Esophagus muscularis mucosa (tissue), 4 donors: ENCODE measurements at regions not wholly inside any gene's neighbourhood (a gene's known extent, or its start where the extent isn't known, plus 50 kb on each side); places are given as distances from the start of the nearest gene placed in this dataset.

Source experiments
- DNase-seq: peaks from one replicate; pipeline ENCODE4 v3.0.0-alpha.2; 2017; ENCODE audit errors: extremely low spot score
- H3K27ac ChIP-seq, 4 donors: fragments of 200-600 bp; sonication (generic); replicated peaks in 1 of 4; 1 replicate in 3 of 4; 2 replicates in 1 of 4; pipeline ENCODE4 v1.5.1; 2016 to 2019; ENCODE audit warnings: mild to moderate bottlenecking in 1 of 4
- H3K27me3 ChIP-seq, 4 donors: fragments of 200-600 bp; sonication (generic); one replicate each; pipeline versions ENCODE4 v1.5.1 to v1.6.0; 2016 to 2019
- H3K36me3 ChIP-seq, 4 donors: fragments of 200-600 bp; sonication (generic); one replicate each; pipeline ENCODE4 v1.5.1; 2016 to 2019
- H3K4me1 ChIP-seq, 4 donors: fragments of 200-600 bp; sonication (generic); one replicate each; pipeline ENCODE4 v1.5.1; 2016 to 2019
- H3K4me3 ChIP-seq, 4 donors: fragments of 200-600 bp; sonication (generic); 1 replicate in 2 of 4; 2 replicates in 2 of 4; pipeline ENCODE4 v1.5.1; 2016 to 2019; ENCODE audit warnings: mild to moderate bottlenecking in 4 of 4, moderate library complexity in 1 of 4
- H3K9me3 ChIP-seq, 4 donors: fragments of 200-600 bp; sonication (generic); 1 replicate in 3 of 4; 2 replicates in 1 of 4; pipeline ENCODE4 v1.5.1; 2016 to 2019
- CTCF ChIP-seq, 3 experiments: fragments of 200-600 bp in 2 of 3; fragments of 450-650 bp in 1 of 3; sonication (generic) in 2 of 3; IDR thresholded peaks; one replicate each; pipeline ENCODE4 v1.5.1; 2017 to 2019; ENCODE audit warnings: antibody characterized with exemption in 3 of 3, mild to moderate bottlenecking in 2 of 3, moderate library complexity in 1 of 3
- EP300 ChIP-seq: sonication (generic); formaldehyde crosslinking; IDR thresholded peaks from one replicate; pipeline ENCODE4 v1.6.1; 2017; ENCODE audit warnings: antibody characterized with exemption
- POLR2A ChIP-seq: fragments of 450-650 bp; IDR thresholded peaks from one replicate; pipeline ENCODE4 v1.6.1; 2017; ENCODE audit warnings: antibody characterized with exemption, moderate library complexity, mild to moderate bottlenecking, low read depth
- POLR2AphosphoS5 ChIP-seq, 2 donors: sonication (generic); formaldehyde crosslinking; IDR thresholded peaks; one replicate each; pipeline ENCODE4 v1.6.1; 2017; ENCODE audit warnings: antibody characterized with exemption in 2 of 2
- WGBS: methylation state at CpG from one replicate; pipeline ENCODE4 v1.1.5; 2018; 5-methylcytosine and 5-hydroxymethylcytosine counted together
- intact Hi-C: fragments of 100-400 bp; cut with DNase I; formaldehyde crosslinking; loops from one replicate; pipeline ENCODE4 v1.15.1; 2023

DNA sequence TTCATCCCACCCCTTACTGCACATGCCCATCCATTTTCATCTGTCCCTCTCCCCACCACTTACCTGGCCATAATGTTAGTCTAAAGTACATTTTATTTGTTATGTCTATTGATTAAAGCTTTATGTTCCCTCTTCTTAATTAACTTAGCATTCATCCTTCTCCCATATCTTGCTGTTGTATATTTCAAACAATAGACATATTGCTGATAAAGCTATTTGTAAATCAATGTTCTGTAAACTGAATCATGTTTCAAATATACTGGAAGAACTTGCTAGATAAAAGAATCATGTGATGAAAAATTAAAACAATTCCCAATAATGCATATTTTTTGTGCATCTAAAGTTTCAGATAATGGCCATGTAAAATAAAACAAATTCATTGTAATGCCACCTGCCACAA, 249.2 kb downstream of the IGSF11 start:
- Histone ChIP-seq H3K27me3 (no peaks in the 10 kb centered on the region), H3K27ac (no peak overlapping the region), H3K9me3 (no peaks in the 10 kb centered on the region), H3K4me1 (no peaks in the 10 kb centered on the region), H3K36me3 (no peaks in the 10 kb centered on the region), H3K4me3 (no peak overlapping the region)
- intact Hi-C loops = loop anchor here (5.0 kb wide), 1 partner anchor 358 kb away; no protein-coding TSS in a partner anchor
- no peak for DNase-seq
- TF ChIP-seq POLR2AphosphoS5 (IDR thresholded peaks at IDR 0.05) (no peak), POLR2A (no peak), EP300 (no peak), CTCF (IDR thresholded peaks at IDR 0.05) (no peak)

DNA sequence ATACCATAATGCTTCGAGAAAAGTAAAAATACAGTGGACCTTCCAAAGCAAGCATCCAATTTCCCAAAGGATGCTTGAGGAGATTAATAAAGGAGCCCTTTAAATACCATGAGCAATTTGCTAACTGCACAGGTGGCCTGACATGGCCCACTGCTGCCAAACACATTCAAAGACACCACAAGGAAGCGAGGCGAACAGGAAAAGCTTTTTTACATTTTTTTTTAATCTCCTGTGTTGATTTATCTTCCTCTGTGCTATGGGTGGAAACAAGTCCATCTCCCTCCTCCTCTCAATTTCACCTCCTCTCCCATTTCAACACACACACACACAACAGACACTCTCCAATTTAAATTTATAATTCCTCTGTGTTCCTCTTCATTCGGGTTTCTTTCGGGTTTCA, 243.4 kb downstream of the IGSF11 start:
- no peak overlapping the region for H3K27ac ChIP-seq
- DNase-seq = no peak
- no peaks in the 10 kb centered on the region for H3K9me3 ChIP-seq
- TF ChIP-seq POLR2A (no peak), POLR2AphosphoS5 (IDR thresholded peaks at IDR 0.05) (no peak), EP300 (no peak), CTCF (IDR thresholded peaks at IDR 0.05) (no peak)
- intact Hi-C loops = no loop called here
- no peaks in the 10 kb centered on the region for H3K36me3 ChIP-seq
- H3K27me3 ChIP-seq = no peaks in the 10 kb centered on the region
- WGBS = 73% methylated on average over 5 of the region's 5 CpGs
- H3K4me3 ChIP-seq = no peak overlapping the region
- H3K4me1 ChIP-seq = no peaks in the 10 kb centered on the region

- WGBS = 39% methylated on average over 4 of the region's 4 CpGs
- no peaks in the 10 kb centered on the region for H3K4me1 ChIP-seq
- no peaks in the 10 kb centered on the region for H3K27me3 ChIP-seq
- DNase-seq = no peak
- H3K36me3 ChIP-seq = no peaks in the 10 kb centered on the region
- H3K4me3 ChIP-seq = no peak overlapping the region
- intact Hi-C loops = no loop called here
- H3K9me3 ChIP-seq = no peaks in the 10 kb centered on the region
- TF ChIP-seq CTCF (IDR thresholded peaks at IDR 0.05) (no peak), POLR2A (no peak), EP300 (no peak), POLR2AphosphoS5 (IDR thresholded peaks at IDR 0.05) (no peak)
- H3K27ac ChIP-seq = no peak overlapping the region
These were observed 242.5 kb downstream of the IGSF11 start for GRCh38 chr3:118792191-118792590.

DNA sequence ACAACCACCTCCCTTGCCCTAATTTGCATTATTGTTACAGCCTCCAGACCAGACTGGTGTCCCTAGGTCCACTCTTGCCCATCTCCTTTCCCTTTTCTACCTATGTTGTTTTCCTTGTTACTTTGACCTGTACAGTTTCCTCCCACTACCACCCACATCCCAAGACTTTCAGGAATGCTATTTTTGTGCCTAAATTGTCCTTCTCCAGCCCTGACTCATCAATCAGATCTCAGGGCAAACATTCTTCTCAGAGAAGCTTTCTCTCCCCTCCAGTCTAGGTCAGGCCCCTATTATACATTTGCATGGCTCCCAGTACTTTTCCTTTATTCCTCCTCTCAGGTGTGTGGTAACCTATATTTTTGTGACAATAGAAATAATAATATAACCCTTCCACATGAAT, 241.5 kb downstream of the IGSF11 start:
- DNase-seq = no peak
- intact Hi-C loops = no loop called here
- Histone ChIP-seq H3K4me1 (no peaks in the 10 kb centered on the region), H3K9me3 (no peaks in the 10 kb centered on the region), H3K27me3 (no peaks in the 10 kb centered on the region), H3K36me3 (no peaks in the 10 kb centered on the region), H3K27ac (no peak overlapping the region), H3K4me3 (no peak overlapping the region)
- TF ChIP-seq POLR2AphosphoS5 (IDR thresholded peaks at IDR 0.05) = no peak
- TF ChIP-seq CTCF (IDR thresholded peaks at IDR 0.05) = no peak
- TF ChIP-seq EP300 = no peak
- TF ChIP-seq POLR2A = no peak

DNA sequence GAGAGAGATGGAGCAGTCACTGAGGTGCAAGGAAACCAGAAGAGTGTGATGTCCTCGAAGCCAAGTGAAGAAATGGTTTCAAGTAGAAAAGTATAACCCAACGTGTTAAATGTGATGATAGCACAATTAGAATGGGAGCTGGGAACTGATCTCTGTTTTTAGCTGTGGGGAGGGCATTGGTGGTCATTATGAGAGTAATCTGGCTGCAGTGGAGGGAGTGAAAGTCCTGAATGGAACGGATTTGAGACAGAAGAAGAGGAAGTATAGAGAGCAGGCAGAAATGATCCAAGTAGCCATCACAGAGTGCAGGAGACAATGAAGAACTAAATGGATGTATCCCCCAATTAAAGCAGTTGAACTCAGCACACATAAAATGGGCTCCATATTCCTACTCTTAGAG, 235.3 kb downstream of the IGSF11 start:
- DNase-seq = peak; percentile 53
- no peak overlapping the region for H3K27ac ChIP-seq
- H3K4me1 ChIP-seq = peaks cover 0 to 7% (median 0%) of the 10 kb centered on the region in 4 donors
- TF ChIP-seq CTCF (IDR thresholded peaks at IDR 0.05) = no peak
- TF ChIP-seq POLR2A = no peak
- no peak for TF ChIP-seq POLR2AphosphoS5 (IDR thresholded peaks at IDR 0.05)
- no peaks in the 10 kb centered on the region for H3K36me3 ChIP-seq
- no peak overlapping the region for H3K4me3 ChIP-seq
- intact Hi-C loops = no loop called here
- WGBS = 78% methylated on average over 3 of the region's 3 CpGs
- H3K27me3 ChIP-seq = no peaks in the 10 kb centered on the region
- no peaks in the 10 kb centered on the region for H3K9me3 ChIP-seq
